ENCODE measurements at regions not wholly inside any gene's neighbourhood (a gene's known extent, or its start where the extent isn't known, plus 50 kb on each side); places are given as distances from the start of the nearest gene placed in this dataset.

- no peak for DNase-seq (ENCODE audit: low read depth, low spot score)
Measured at GRCh38 chr9:14025741-14026140, 288.2 kb downstream of the NFIB start.

More at GRCh38 chr9:14025741-14026140, 288.2 kb downstream of the NFIB start:
- CTCF ChIA-PET: no interaction called here
- Histone ChIP-seq H3K27ac (ENCODE audit: control insufficient read depth, insufficient read depth) (no peak overlapping the region), H3K4me3 (no peak overlapping the region), H2AFZ (ENCODE audit: control insufficient read depth, low read depth, low read length) (no peak overlapping the region), H3K4me1 (ENCODE audit: control insufficient read depth, insufficient read depth, low read length) (no peaks in the 10 kb centered on the region), H3K9me3 (replicated peaks; ENCODE audit: control insufficient read depth, insufficient read depth, low read length) (no peaks in the 10 kb centered on the region), H3K4me2 (ENCODE audit: control insufficient read depth, insufficient read depth) (no peak overlapping the region), H4K20me1 (ENCODE audit: control insufficient read depth, insufficient read depth) (no peaks in the 10 kb centered on the region), H3K9ac (ENCODE audit: control insufficient read depth, insufficient read depth, low read length) (no peak overlapping the region), H3K27me3 (replicated peaks in 1 of 2; ENCODE audit: control insufficient read depth in 2 of 2, insufficient read depth in 2 of 2, low read length in 1 of 2) (no peaks in the 10 kb centered on the region), H3K36me3 (ENCODE audit: control insufficient read depth in 2 of 2, insufficient read depth in 2 of 2, low read length in 1 of 2) (no peaks in the 10 kb centered on the region), H3K79me2 (ENCODE audit: control insufficient read depth, insufficient read depth, low read length) (no peaks in the 10 kb centered on the region)
- RAD21 ChIA-PET (ENCODE audit: unreplicated experiment): no interaction called here
- no TSS peak for BruUV-seq (replicated peaks)
- SMC1A ChIA-PET (ENCODE audit: uncharacterized antibody, unreplicated experiment): no interaction called here
- ATAC-seq (no peak), FAIRE-seq (no peak)
- TF ChIP-seq FOXK2 (IDR thresholded peaks at IDR 0.05): no peak
- TF ChIP-seq ESRRA (IDR thresholded peaks at IDR 0.05; ENCODE audit: low read length): no peak
- TF ChIP-seq ZNF24 (IDR thresholded peaks at IDR 0.05): no peak
- no peak for TF ChIP-seq EED (IDR thresholded peaks at IDR 0.05; ENCODE audit: low read depth)
- TF ChIP-seq, protein P1, sequence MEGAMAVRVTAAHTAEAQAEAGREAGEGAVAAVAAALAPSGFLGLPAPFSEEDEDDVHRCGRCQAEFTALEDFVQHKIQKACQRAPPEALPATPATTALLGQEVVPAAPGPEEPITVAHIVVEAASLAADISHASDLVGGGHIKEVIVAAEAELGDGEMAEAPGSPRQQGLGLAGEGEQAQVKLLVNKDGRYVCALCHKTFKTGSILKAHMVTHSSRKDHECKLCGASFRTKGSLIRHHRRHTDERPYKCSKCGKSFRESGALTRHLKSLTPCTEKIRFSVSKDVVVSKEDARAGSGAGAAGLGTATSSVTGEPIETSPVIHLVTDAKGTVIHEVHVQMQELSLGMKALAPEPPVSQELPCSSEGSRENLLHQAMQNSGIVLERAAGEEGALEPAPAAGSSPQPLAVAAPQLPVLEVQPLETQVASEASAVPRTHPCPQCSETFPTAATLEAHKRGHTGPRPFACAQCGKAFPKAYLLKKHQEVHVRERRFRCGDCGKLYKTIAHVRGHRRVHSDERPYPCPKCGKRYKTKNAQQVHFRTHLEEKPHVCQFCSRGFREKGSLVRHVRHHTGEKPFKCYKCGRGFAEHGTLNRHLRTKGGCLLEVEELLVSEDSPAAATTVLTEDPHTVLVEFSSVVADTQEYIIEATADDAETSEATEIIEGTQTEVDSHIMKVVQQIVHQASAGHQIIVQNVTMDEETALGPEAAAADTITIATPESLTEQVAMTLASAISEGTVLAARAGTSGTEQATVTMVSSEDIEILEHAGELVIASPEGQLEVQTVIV (IDR thresholded peaks at IDR 0.05; ENCODE audit: borderline replicate concordance, partially characterized antibody): no peak
- no peak for TF ChIP-seq MTA3 (IDR thresholded peaks at IDR 0.05; ENCODE audit: borderline replicate concordance, low read length)
- no peak for TF ChIP-seq DPF2 (IDR thresholded peaks at IDR 0.05)
- TF ChIP-seq, protein P2, sequence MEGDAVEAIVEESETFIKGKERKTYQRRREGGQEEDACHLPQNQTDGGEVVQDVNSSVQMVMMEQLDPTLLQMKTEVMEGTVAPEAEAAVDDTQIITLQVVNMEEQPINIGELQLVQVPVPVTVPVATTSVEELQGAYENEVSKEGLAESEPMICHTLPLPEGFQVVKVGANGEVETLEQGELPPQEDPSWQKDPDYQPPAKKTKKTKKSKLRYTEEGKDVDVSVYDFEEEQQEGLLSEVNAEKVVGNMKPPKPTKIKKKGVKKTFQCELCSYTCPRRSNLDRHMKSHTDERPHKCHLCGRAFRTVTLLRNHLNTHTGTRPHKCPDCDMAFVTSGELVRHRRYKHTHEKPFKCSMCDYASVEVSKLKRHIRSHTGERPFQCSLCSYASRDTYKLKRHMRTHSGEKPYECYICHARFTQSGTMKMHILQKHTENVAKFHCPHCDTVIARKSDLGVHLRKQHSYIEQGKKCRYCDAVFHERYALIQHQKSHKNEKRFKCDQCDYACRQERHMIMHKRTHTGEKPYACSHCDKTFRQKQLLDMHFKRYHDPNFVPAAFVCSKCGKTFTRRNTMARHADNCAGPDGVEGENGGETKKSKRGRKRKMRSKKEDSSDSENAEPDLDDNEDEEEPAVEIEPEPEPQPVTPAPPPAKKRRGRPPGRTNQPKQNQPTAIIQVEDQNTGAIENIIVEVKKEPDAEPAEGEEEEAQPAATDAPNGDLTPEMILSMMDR (IDR thresholded peaks at IDR 0.05 in 2 of 3, conservative IDR thresholded peaks at IDR 0.05 in 1 of 3; ENCODE audit: control insufficient read depth in 2 of 3, extremely low read depth in 1 of 3, insufficient read depth in 1 of 3, low read depth in 3 of 3, low read length in 3 of 3): no peak
- TF ChIP-seq MXI1 (IDR thresholded peaks at IDR 0.05; ENCODE audit: low read depth, low read length): no peak
- TF ChIP-seq, protein P3, sequence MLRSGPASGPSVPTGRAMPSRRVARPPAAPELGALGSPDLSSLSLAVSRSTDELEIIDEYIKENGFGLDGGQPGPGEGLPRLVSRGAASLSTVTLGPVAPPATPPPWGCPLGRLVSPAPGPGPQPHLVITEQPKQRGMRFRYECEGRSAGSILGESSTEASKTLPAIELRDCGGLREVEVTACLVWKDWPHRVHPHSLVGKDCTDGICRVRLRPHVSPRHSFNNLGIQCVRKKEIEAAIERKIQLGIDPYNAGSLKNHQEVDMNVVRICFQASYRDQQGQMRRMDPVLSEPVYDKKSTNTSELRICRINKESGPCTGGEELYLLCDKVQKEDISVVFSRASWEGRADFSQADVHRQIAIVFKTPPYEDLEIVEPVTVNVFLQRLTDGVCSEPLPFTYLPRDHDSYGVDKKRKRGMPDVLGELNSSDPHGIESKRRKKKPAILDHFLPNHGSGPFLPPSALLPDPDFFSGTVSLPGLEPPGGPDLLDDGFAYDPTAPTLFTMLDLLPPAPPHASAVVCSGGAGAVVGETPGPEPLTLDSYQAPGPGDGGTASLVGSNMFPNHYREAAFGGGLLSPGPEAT (IDR thresholded peaks at IDR 0.05; ENCODE audit: low read depth): no peak
- TF ChIP-seq JUNB (IDR thresholded peaks at IDR 0.05): no peak
- TF ChIP-seq HDAC2 (IDR thresholded peaks at IDR 0.05): no peak
- TF ChIP-seq SUZ12 (IDR thresholded peaks at IDR 0.05; ENCODE audit: unreplicated experiment): no peak
- no peak for TF ChIP-seq KLF5 (IDR thresholded peaks at IDR 0.05; ENCODE audit: partially characterized antibody)
- TF ChIP-seq SIX5 (IDR thresholded peaks at IDR 0.05; ENCODE audit: low read depth, low read length, severe bottlenecking): no peak
- no peak for TF ChIP-seq CBX5 (IDR thresholded peaks at IDR 0.05; ENCODE audit: low read depth)
- no peak for TF ChIP-seq RB1 (IDR thresholded peaks at IDR 0.05; ENCODE audit: borderline replicate concordance)
- no peak for TF ChIP-seq PAX8 (IDR thresholded peaks at IDR 0.05)
- POLR2A ChIA-PET: no interaction called here
- intact Hi-C loops (cut with micrococcal nuclease; ENCODE audit: unreplicated experiment): no loop called here
- 7% methylated on average over 2 of the region's 2 CpGs for WGBS (ENCODE audit: insufficient coverage, insufficient replicate concordance, low lambda C conversion rate, missing lambda C conversion rate)
- in situ Hi-C loops (cut with MboI): no loop called here
